ENCODE measurements at regions not wholly inside any gene's neighbourhood (a gene's known extent, or its start where the extent isn't known, plus 50 kb on each side); places are given as distances from the start of the nearest gene placed in this dataset.

DNA sequence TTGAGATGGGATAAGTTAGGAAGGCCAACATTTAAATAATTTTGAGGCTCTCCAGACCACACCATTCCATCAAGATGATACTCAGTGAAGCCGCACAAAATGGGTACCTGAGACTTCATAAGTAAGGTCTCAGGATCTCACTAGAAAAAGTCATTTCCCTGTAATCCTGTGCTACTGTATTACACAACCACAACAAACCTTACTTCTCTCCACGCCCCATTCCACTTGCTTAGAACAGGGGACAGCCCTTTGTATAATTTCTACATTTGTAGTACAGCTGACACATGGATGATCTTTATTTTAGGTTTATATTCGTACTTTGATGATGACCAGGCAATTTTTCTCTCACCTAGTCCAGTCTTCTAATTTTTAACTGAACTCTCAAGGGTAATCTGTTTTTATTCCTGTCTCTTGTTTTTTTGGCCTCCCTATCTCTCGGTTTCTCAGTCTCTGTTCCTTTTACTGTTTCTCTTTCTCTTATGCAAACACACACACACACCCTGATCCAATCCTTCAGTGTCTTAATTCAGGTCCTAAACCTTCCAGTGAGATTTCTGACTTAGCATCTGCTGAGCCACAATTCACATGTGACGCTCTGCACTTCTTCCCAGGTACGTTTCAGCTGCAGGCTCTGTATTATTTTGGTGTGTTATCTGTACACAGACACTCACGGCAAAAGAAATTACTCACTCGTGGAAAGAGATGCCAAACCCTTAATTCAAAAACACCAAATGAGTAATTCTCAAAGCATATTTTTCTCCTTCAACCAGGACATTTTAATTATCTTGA is 223.2 kb upstream of the THBS1 start:
- DNase-seq (ENCODE audit: low read depth) = no peak
- TF ChIP-seq CTCF (IDR thresholded peaks at IDR 0.05; ENCODE audit: insufficient read depth, low read length, poor library complexity, severe bottlenecking) = no peak

DNA sequence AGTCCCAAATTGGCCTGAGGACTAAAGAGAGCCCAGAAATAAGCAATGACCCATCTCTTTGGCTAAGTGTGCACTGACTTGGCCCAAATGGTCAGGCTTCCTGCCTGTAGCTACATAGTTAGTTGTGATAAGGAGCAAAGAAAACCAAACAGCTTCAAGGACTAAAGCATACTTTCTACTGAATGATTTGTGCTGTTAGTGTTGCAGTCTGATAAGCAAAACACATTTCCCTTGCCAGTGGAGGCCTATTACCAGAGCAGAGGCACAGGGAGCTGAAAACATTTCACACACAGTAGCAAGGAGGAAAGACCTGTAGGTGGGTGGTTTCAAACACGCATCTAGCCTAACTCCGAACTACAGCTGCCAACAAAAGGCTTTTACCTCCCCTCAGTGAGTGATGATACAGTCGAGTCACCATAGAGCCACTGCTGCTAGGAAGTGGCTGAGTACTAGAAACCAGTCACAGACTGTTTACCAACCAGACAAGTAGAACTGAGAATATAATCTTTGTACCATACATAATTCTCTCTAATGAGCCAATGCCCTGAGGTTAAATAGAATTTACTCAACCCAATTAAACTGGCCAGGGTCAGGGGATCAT is 222.3 kb upstream of the THBS1 start:
- H3K27me3 ChIP-seq (ENCODE audit: control insufficient read depth, insufficient read depth, low read length) = no peaks in the 10 kb centered on the region
- no peaks in the 10 kb centered on the region for H3K36me3 ChIP-seq (ENCODE audit: control insufficient read depth, insufficient read depth, low read length)
- H3K4me3 ChIP-seq (ENCODE audit: low read depth, low read length) = no peak overlapping the region
- TF ChIP-seq CTCF (IDR thresholded peaks at IDR 0.05; ENCODE audit: insufficient read depth, low read length, poor library complexity, severe bottlenecking) = no peak
- no peak for DNase-seq (ENCODE audit: low read depth)

More for the DNA sequence above, 223.2 kb upstream of the THBS1 start:
- Histone ChIP-seq H3K4me3 (ENCODE audit: low read depth, low read length) (no peak overlapping the region), H3K36me3 (ENCODE audit: control insufficient read depth, insufficient read depth, low read length) (no peaks in the 10 kb centered on the region), H3K27me3 (ENCODE audit: control insufficient read depth, insufficient read depth, low read length) (no peaks in the 10 kb centered on the region)

DNA sequence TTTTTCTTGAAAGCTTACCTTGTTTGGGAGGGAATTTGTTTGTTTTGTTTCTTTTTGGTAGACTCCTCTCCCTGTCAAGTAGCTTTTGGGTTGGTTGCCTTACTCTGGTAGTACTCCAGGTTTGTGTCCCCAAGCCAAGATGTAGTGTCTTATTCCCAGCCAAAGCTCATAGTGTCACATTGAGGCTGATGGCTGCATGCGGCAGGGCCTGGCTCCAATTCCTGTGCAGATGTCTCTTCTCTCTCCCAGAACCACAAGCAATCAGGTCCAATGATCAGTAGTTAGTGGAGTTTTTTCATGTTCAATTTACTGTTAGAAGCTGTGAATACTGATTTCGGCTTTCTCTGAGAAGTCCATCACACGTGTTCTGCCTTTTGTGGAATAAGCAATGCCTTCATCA is 221.1 kb upstream of the THBS1 start:
- Histone ChIP-seq H3K4me3 (ENCODE audit: low read depth, low read length) (no peak overlapping the region), H3K36me3 (ENCODE audit: control insufficient read depth, insufficient read depth, low read length) (no peaks in the 10 kb centered on the region), H3K27me3 (ENCODE audit: control insufficient read depth, insufficient read depth, low read length) (no peaks in the 10 kb centered on the region)
- no peak for TF ChIP-seq CTCF (IDR thresholded peaks at IDR 0.05; ENCODE audit: insufficient read depth, low read length, poor library complexity, severe bottlenecking)
- no peak for DNase-seq (ENCODE audit: low read depth)

DNA sequence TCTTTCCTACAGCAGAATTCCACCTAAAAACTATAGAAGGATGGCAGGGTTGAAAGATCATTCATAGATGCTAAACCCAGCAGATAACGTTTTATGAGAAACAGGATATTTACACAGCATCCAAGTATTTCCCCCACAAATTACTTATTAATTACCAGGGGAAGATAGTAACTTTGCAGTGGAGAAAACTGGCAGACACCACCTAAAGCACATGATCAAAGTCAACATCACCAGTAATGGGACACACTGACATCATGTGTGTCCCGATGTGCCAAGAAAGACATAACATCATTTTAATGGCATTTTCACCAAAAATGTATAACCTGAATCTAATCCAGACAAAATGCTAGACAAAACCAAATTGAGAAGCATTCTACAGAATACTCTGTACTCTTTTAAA is 220.4 kb upstream of the THBS1 start:
- no peaks in the 10 kb centered on the region for H3K36me3 ChIP-seq (ENCODE audit: control insufficient read depth, insufficient read depth, low read length)
- no peak for DNase-seq (ENCODE audit: low read depth)

DNA sequence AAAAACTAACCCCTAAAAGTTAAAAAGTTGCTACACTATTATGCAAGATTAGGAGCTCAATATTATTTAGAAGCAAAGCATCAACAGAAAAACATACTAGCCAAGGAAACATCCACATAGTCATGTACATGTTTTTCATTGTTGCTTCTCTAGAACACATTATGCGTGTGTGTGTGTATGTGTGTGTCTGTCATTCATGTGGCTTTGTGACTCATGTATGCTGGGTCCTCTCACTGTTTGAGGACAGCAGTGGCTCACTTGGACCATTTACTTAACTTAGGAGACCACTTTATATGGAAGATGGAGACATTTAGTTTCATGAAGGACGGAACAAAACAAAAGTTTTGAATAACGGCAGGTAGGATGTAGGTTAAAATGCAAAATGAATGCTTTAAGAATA is 219.4 kb upstream of the THBS1 start:
- no peak for DNase-seq (ENCODE audit: low read depth)

More for the DNA sequence above, 220.4 kb upstream of the THBS1 start:
- TF ChIP-seq CTCF (IDR thresholded peaks at IDR 0.05; ENCODE audit: insufficient read depth, low read length, poor library complexity, severe bottlenecking) = no peak
- Histone ChIP-seq H3K4me3 (ENCODE audit: low read depth, low read length) (no peak overlapping the region), H3K27me3 (ENCODE audit: control insufficient read depth, insufficient read depth, low read length) (no peaks in the 10 kb centered on the region)

More for the DNA sequence above, 219.4 kb upstream of the THBS1 start:
- no peaks in the 10 kb centered on the region for H3K27me3 ChIP-seq (ENCODE audit: control insufficient read depth, insufficient read depth, low read length)
- H3K4me3 ChIP-seq (ENCODE audit: low read depth, low read length) = no peak overlapping the region
- no peaks in the 10 kb centered on the region for H3K36me3 ChIP-seq (ENCODE audit: control insufficient read depth, insufficient read depth, low read length)
- no peak for TF ChIP-seq CTCF (IDR thresholded peaks at IDR 0.05; ENCODE audit: insufficient read depth, low read length, poor library complexity, severe bottlenecking)

Data from kidney epithelial cell (primary cell).